ENCODE measurements at regions not wholly inside any gene's neighbourhood (a gene's known extent, or its start where the extent isn't known, plus 50 kb on each side); places are given as distances from the start of the nearest gene placed in this dataset.

DNA sequence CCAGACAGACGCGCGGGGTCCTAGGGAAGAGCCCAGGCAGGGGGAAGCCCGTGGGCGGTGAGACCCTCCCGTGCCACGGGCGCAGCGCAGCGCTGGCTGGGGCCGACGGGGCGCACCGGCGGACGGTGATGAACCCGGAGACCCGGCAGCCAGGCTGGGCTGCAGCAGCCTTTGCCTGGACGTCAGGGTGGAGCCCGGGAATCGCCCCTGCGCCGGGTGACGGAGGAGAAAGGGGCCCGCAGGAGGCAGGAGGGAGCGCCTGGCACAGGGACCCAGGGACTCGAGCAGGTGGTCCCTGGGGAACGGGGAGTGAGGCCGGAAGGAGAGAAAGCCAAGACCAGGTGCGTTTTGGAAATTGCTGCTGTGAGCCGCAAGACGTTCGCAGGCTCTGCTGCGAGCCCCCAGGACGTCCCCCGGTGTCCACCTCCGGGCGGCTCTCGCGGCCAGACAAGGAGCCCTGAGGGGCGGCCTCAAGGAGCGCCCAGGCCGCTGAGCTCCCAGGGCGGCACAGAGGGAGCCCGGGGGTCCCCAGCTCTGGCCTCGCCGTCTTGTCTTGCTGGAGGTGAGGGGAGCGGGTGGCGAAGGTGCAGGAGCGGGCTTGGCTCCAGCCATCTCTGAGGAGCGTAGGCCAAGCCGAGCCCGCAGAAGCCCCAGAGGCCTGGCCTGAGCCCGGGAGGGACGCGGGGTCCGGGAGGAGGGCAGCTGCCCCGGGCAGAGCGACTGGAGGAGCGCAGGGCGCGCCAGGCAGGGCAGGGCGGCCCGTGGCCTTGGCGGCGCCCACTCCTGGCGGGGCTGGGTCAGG lies 191.2 kb upstream of the PDE10A start:
- 0 out of 2 replicates have a peak, but pooled peaks have one; percentile 25 for TF ChIP-seq MYBL2 (CRISPR knock-in tag; IDR thresholded peaks at IDR 0.05)
- TF ChIP-seq, protein P1, sequence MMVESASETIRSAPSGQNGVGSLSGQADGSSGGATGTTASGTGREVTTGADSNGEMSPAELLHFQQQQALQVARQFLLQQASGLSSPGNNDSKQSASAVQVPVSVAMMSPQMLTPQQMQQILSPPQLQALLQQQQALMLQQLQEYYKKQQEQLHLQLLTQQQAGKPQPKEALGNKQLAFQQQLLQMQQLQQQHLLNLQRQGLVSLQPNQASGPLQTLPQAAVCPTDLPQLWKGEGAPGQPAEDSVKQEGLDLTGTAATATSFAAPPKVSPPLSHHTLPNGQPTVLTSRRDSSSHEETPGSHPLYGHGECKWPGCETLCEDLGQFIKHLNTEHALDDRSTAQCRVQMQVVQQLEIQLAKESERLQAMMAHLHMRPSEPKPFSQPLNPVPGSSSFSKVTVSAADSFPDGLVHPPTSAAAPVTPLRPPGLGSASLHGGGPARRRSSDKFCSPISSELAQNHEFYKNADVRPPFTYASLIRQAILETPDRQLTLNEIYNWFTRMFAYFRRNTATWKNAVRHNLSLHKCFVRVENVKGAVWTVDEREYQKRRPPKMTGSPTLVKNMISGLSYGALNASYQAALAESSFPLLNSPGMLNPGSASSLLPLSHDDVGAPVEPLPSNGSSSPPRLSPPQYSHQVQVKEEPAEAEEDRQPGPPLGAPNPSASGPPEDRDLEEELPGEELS (CRISPR knock-in tag; IDR thresholded peaks at IDR 0.05), result no peak
- no peak for TF ChIP-seq ZNF121 (CRISPR knock-in tag; IDR thresholded peaks at IDR 0.05)
- TF ChIP-seq RELA (CRISPR knock-in tag; IDR thresholded peaks at IDR 0.05; ENCODE audit: borderline replicate concordance), result no peak
- TF ChIP-seq, protein P2, sequence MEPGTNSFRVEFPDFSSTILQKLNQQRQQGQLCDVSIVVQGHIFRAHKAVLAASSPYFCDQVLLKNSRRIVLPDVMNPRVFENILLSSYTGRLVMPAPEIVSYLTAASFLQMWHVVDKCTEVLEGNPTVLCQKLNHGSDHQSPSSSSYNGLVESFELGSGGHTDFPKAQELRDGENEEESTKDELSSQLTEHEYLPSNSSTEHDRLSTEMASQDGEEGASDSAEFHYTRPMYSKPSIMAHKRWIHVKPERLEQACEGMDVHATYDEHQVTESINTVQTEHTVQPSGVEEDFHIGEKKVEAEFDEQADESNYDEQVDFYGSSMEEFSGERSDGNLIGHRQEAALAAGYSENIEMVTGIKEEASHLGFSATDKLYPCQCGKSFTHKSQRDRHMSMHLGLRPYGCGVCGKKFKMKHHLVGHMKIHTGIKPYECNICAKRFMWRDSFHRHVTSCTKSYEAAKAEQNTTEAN (CRISPR knock-in tag; IDR thresholded peaks at IDR 0.05), result peak; percentile 59; the same call in 1 of the 2 replicates
- TF ChIP-seq FOXK1 (CRISPR knock-in tag; IDR thresholded peaks at IDR 0.05), result 0 out of 2 replicates have a peak, but pooled peaks have one; percentile 28
- TF ChIP-seq, protein P3, sequence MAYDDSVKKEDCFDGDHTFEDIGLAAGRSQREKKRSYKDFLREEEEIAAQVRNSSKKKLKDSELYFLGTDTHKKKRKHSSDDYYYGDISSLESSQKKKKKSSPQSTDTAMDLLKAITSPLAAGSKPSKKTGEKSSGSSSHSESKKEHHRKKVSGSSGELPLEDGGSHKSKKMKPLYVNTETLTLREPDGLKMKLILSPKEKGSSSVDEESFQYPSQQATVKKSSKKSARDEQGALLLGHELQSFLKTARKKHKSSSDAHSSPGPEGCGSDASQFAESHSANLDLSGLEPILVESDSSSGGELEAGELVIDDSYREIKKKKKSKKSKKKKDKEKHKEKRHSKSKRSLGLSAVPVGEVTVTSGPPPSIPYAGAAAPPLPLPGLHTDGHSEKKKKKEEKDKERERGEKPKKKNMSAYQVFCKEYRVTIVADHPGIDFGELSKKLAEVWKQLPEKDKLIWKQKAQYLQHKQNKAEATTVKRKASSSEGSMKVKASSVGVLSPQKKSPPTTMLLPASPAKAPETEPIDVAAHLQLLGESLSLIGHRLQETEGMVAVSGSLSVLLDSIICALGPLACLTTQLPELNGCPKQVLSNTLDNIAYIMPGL (CRISPR knock-in tag; IDR thresholded peaks at IDR 0.05), result peak; percentile 53
- DNase-seq (ENCODE audit: low spot score), result peak; percentile 43
- Mint-ChIP-seq H3K36me3 (no peaks in the 10 kb centered on the region), H3K27ac (no peak overlapping the region), H3K4me1 (peaks cover 33% of the 10 kb centered on the region), H3K27me3 (ENCODE audit: low read depth) (peaks cover 63% of the 10 kb centered on the region), H3K9me3 (no peaks in the 10 kb centered on the region), H3K4me3 (peak overlapping the region; percentile 68)
- peak; percentile 48 for ATAC-seq
- CTCF ChIA-PET, result interaction anchor here (0.5 to 1.5 kb wide), 2 partner anchors 42 to 252 kb away, joined by 3 to 4 read pairs; no protein-coding TSS in a partner anchor
- POLR2A ChIA-PET, result no interaction called here

DNA sequence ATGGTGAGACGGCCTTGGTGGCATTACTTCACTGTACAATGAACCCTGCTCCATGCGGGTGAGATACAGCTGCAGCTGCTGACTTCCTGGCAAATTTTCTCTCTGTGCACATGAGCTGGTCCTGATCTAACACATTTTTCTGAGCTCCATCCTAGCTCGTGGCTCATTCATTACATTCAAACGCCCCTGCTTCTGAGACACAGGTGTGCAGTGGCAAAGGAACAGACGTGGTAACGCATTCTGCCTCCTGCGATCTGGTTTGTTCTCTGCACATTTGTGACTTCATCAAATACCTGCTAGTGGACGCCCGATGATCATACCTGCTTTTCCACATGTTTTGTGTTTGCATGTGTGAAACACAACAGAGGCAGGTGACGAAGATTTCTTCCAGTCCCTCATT lies 189.6 kb upstream of the PDE10A start:
- ATAC-seq, result no peak
- no peak overlapping the region for H3K27ac Mint-ChIP-seq
- ChIA-PET POLR2A (no interaction called here), CTCF (no interaction called here)
- H3K4me1 Mint-ChIP-seq, result peaks cover 32% of the 10 kb centered on the region
- peaks cover 63% of the 10 kb centered on the region for H3K27me3 Mint-ChIP-seq (ENCODE audit: low read depth)
- H3K4me3 Mint-ChIP-seq, result no peak overlapping the region
- H3K9me3 Mint-ChIP-seq, result no peaks in the 10 kb centered on the region
- no peaks in the 10 kb centered on the region for H3K36me3 Mint-ChIP-seq
- DNase-seq (ENCODE audit: low spot score), result no peak
- TF ChIP-seq, protein P4, sequence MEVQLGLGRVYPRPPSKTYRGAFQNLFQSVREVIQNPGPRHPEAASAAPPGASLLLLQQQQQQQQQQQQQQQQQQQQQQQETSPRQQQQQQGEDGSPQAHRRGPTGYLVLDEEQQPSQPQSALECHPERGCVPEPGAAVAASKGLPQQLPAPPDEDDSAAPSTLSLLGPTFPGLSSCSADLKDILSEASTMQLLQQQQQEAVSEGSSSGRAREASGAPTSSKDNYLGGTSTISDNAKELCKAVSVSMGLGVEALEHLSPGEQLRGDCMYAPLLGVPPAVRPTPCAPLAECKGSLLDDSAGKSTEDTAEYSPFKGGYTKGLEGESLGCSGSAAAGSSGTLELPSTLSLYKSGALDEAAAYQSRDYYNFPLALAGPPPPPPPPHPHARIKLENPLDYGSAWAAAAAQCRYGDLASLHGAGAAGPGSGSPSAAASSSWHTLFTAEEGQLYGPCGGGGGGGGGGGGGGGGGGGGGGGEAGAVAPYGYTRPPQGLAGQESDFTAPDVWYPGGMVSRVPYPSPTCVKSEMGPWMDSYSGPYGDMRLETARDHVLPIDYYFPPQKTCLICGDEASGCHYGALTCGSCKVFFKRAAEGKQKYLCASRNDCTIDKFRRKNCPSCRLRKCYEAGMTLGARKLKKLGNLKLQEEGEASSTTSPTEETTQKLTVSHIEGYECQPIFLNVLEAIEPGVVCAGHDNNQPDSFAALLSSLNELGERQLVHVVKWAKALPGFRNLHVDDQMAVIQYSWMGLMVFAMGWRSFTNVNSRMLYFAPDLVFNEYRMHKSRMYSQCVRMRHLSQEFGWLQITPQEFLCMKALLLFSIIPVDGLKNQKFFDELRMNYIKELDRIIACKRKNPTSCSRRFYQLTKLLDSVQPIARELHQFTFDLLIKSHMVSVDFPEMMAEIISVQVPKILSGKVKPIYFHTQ (CRISPR knock-in tag; IDR thresholded peaks at IDR 0.05), result no peak
- TF ChIP-seq ETV6 (CRISPR knock-in tag; IDR thresholded peaks at IDR 0.05) (no peak), ESRRA (CRISPR knock-in tag; IDR thresholded peaks at IDR 0.05; ENCODE audit: borderline replicate concordance) (no peak), SP1 (CRISPR knock-in tag; conservative IDR thresholded peaks at IDR 0.05) (no peak)
- TF ChIP-seq, protein P5, sequence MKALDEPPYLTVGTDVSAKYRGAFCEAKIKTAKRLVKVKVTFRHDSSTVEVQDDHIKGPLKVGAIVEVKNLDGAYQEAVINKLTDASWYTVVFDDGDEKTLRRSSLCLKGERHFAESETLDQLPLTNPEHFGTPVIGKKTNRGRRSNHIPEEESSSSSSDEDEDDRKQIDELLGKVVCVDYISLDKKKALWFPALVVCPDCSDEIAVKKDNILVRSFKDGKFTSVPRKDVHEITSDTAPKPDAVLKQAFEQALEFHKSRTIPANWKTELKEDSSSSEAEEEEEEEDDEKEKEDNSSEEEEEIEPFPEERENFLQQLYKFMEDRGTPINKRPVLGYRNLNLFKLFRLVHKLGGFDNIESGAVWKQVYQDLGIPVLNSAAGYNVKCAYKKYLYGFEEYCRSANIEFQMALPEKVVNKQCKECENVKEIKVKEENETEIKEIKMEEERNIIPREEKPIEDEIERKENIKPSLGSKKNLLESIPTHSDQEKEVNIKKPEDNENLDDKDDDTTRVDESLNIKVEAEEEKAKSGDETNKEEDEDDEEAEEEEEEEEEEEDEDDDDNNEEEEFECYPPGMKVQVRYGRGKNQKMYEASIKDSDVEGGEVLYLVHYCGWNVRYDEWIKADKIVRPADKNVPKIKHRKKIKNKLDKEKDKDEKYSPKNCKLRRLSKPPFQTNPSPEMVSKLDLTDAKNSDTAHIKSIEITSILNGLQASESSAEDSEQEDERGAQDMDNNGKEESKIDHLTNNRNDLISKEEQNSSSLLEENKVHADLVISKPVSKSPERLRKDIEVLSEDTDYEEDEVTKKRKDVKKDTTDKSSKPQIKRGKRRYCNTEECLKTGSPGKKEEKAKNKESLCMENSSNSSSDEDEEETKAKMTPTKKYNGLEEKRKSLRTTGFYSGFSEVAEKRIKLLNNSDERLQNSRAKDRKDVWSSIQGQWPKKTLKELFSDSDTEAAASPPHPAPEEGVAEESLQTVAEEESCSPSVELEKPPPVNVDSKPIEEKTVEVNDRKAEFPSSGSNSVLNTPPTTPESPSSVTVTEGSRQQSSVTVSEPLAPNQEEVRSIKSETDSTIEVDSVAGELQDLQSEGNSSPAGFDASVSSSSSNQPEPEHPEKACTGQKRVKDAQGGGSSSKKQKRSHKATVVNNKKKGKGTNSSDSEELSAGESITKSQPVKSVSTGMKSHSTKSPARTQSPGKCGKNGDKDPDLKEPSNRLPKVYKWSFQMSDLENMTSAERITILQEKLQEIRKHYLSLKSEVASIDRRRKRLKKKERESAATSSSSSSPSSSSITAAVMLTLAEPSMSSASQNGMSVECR (CRISPR knock-in tag; IDR thresholded peaks at IDR 0.05; ENCODE audit: borderline replicate concordance), result no peak
- TF ChIP-seq, protein P6, sequence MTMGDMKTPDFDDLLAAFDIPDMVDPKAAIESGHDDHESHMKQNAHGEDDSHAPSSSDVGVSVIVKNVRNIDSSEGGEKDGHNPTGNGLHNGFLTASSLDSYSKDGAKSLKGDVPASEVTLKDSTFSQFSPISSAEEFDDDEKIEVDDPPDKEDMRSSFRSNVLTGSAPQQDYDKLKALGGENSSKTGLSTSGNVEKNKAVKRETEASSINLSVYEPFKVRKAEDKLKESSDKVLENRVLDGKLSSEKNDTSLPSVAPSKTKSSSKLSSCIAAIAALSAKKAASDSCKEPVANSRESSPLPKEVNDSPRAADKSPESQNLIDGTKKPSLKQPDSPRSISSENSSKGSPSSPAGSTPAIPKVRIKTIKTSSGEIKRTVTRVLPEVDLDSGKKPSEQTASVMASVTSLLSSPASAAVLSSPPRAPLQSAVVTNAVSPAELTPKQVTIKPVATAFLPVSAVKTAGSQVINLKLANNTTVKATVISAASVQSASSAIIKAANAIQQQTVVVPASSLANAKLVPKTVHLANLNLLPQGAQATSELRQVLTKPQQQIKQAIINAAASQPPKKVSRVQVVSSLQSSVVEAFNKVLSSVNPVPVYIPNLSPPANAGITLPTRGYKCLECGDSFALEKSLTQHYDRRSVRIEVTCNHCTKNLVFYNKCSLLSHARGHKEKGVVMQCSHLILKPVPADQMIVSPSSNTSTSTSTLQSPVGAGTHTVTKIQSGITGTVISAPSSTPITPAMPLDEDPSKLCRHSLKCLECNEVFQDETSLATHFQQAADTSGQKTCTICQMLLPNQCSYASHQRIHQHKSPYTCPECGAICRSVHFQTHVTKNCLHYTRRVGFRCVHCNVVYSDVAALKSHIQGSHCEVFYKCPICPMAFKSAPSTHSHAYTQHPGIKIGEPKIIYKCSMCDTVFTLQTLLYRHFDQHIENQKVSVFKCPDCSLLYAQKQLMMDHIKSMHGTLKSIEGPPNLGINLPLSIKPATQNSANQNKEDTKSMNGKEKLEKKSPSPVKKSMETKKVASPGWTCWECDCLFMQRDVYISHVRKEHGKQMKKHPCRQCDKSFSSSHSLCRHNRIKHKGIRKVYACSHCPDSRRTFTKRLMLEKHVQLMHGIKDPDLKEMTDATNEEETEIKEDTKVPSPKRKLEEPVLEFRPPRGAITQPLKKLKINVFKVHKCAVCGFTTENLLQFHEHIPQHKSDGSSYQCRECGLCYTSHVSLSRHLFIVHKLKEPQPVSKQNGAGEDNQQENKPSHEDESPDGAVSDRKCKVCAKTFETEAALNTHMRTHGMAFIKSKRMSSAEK (CRISPR knock-in tag; IDR thresholded peaks at IDR 0.05; ENCODE audit: borderline replicate concordance), result no peak
- TF ChIP-seq, protein P7, sequence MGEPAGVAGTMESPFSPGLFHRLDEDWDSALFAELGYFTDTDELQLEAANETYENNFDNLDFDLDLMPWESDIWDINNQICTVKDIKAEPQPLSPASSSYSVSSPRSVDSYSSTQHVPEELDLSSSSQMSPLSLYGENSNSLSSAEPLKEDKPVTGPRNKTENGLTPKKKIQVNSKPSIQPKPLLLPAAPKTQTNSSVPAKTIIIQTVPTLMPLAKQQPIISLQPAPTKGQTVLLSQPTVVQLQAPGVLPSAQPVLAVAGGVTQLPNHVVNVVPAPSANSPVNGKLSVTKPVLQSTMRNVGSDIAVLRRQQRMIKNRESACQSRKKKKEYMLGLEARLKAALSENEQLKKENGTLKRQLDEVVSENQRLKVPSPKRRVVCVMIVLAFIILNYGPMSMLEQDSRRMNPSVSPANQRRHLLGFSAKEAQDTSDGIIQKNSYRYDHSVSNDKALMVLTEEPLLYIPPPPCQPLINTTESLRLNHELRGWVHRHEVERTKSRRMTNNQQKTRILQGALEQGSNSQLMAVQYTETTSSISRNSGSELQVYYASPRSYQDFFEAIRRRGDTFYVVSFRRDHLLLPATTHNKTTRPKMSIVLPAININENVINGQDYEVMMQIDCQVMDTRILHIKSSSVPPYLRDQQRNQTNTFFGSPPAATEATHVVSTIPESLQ (CRISPR knock-in tag; IDR thresholded peaks at IDR 0.05), result no peak
